NT2/D1 (cell line): ENCODE measurements at regions not wholly inside any gene's neighbourhood (a gene's known extent, or its start where the extent isn't known, plus 50 kb on each side); places are given as distances from the start of the nearest gene placed in this dataset.
"Not testable (repeated sequence)": the region's sequence is repeated elsewhere in the genome, so short reads cannot be mapped to it uniquely, and the experiment has no call there.

ENCODE experiments used
- DNase-seq: peaks from one replicate; pipeline ENCODE4 v3.0.0-alpha.2; 2011; ENCODE audit warnings: low read depth, low spot score
- H3K27me3 ChIP-seq: 2 replicates; pipeline ENCODE4 v1.6.0; 2011; ENCODE audit warnings: mild to moderate bottlenecking; ENCODE audit not compliant: insufficient read length, insufficient read depth
- H3K36me3 ChIP-seq: 2 replicates; pipeline ENCODE4 v1.6.1; 2011; ENCODE audit warnings: mild to moderate bottlenecking, low read length, mixed read lengths; ENCODE audit not compliant: insufficient read depth, insufficient read length
- H3K4me1 ChIP-seq: 2 replicates; pipeline ENCODE4 v1.5.1; 2011; ENCODE audit not compliant: insufficient read depth, insufficient read length
- H3K4me3 ChIP-seq: 2 replicates; pipeline ENCODE4 v1.5.1; 2011; ENCODE audit warnings: low read depth; ENCODE audit not compliant: insufficient read length
- H3K9ac ChIP-seq: 2 replicates; pipeline ENCODE4 v1.6.0; 2011; ENCODE audit warnings: low read depth; ENCODE audit not compliant: insufficient read length
- H3K9me3 ChIP-seq: 2 replicates; pipeline ENCODE4 v1.5.1; 2011; ENCODE audit warnings: mild to moderate bottlenecking, low read length; ENCODE audit not compliant: insufficient read depth
- SUZ12 ChIP-seq: IDR thresholded peaks from 2 replicates; pipeline ENCODE4 v1.6.1; 2011; ENCODE audit not compliant: insufficient read length, insufficient read depth; ENCODE audit errors: extremely low read depth
- YY1 ChIP-seq: IDR thresholded peaks from 2 replicates; pipeline ENCODE4 v1.6.1; 2011; ENCODE audit not compliant: insufficient read length, insufficient read depth
- ZNF274 ChIP-seq: IDR thresholded peaks from 2 replicates; pipeline ENCODE4 v1.6.1; 2011; ENCODE audit warnings: mild to moderate bottlenecking, low read depth, low read length

DNA sequence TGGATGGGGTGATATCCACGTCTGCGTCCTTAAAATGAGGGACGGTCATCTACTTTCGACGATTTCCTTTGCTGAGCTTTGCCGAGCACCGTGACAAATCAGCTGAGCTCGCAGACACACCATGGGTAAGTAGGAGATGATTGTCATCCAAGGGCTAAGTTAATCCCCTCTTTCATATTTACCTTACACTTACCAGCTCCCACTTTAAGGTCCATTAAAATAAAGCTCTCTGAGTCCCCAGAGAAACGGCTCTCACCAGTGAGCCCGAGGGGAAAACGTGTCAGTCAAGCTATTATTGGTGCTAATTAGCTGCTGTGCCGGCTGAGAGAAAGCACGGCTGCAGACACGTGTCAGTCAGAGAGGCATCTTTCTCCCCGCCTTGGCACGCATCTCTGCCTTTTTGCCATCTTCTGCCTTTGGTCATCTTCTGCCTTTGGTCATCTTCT is 72.2 kb downstream of the CRLF2 start:
- H3K9me3 ChIP-seq = no peaks in the 10 kb centered on the region
- no peak overlapping the region for H3K9ac ChIP-seq
- no peaks in the 10 kb centered on the region for H3K27me3 ChIP-seq
- no peak for DNase-seq
- no peak overlapping the region for H3K4me3 ChIP-seq
- peaks cover 3% of the 10 kb centered on the region for H3K4me1 ChIP-seq
- TF ChIP-seq ZNF274 (no peak), YY1 (no peak), SUZ12 (no peak)
- no peaks in the 10 kb centered on the region for H3K36me3 ChIP-seq

- TF ChIP-seq SUZ12 = no peak
- no peak for TF ChIP-seq YY1
- TF ChIP-seq ZNF274 = no peak
- Histone ChIP-seq H3K9ac (no peak overlapping the region), H3K4me1 (peaks cover 3% of the 10 kb centered on the region), H3K36me3 (no peaks in the 10 kb centered on the region), H3K9me3 (no peaks in the 10 kb centered on the region), H3K27me3 (no peaks in the 10 kb centered on the region), H3K4me3 (no peak overlapping the region)
- DNase-seq = no peak
These were observed 73.3 kb downstream of the CRLF2 start for GRCh38 chrX:1139185-1139500.

DNA sequence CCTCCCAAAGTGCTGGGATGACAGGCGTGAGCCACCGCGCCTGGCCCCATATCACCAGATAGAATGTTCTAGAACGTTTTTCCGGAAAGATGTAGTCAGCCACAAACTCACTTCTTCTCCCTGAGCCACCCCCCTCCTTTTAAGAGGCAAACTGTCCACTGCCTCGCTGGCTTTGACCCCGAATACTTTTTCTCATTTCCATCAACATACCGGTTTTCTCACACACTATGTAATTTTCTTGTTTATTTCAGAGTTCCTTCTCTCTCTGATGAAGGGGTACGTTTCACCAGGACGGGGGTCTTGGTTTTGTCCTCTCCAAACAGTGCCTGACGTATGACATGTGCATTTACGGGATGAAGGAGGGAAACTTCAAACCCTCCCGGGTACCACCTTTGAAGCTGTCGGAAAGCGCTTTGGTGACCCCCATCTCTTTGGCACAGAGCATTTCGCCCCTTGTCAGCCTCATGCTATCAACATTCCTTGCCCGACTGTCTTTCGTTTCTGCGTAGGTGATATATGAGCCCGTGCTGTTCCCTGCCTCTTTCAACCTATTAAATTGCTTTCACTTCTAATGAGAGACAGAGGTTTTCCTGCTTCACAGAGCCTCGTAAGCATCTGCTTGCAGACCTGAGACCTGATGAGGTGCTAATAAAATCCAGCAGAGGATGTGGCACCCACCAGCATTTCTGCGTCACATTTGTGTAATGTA is 73.8 kb downstream of the CRLF2 start:
- Histone ChIP-seq H3K9ac (no peak overlapping the region), H3K36me3 (no peaks in the 10 kb centered on the region), H3K4me3 (no peak overlapping the region), H3K9me3 (no peaks in the 10 kb centered on the region), H3K4me1 (peaks cover 3% of the 10 kb centered on the region), H3K27me3 (no peaks in the 10 kb centered on the region)
- TF ChIP-seq SUZ12 (no peak), YY1 (no peak), ZNF274 (no peak)
- DNase-seq = no peak

GRCh38 chrX:1137531-1137930 is 74.9 kb downstream of the CRLF2 start:
- Histone ChIP-seq H3K4me1 (peaks cover 3% of the 10 kb centered on the region), H3K4me3 (no peak overlapping the region), H3K9me3 (no peaks in the 10 kb centered on the region), H3K27me3 (no peaks in the 10 kb centered on the region), H3K36me3 (no peaks in the 10 kb centered on the region), H3K9ac (no peak overlapping the region)
- no peak for DNase-seq
- TF ChIP-seq SUZ12 (no peak), ZNF274 (no peak), YY1 (no peak)

DNA sequence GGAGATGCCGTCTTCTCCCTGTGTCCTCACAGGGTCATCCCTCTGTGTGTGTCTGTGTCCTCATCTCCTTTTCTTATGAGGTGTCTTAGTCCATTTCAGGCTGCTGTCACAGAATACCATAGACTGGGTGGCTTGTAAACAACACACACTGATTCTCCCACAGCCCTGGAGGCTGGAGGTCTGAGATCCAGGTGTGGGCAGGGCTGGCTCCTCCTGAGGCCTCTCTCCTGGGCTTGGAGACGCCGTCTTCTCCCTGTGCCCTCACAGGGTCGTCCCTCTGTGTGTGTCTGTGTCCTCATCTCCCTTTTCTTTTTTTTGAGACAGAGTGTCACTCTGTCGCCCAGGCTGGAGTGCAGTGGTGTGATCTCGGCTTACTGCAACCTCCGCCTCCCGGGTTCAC is 75.9 kb downstream of the CRLF2 start:
- not testable (repeated sequence) for DNase-seq, H3K4me1 ChIP-seq, H3K36me3 ChIP-seq, H3K4me3 ChIP-seq, H3K9me3 ChIP-seq, H3K9ac ChIP-seq, H3K27me3 ChIP-seq

DNA sequence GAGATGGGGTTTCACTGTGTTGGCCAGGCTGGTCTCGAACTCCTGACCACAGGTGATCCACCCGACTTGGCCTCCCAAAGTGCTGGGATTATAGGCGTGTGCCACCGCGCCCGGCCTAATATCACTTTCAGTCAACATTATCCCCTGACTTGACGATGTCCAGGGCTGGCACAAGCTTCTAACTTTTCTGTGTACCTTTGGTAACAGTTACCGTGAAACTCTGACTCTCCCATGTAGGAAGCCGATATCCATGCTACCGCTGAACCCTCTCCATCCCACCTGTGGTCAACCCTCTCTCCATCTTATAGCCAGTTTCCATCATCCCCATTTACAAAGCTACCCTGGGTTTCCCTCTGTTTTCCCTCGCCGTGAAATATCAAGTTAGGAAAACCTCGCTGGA is 77.5 kb downstream of the CRLF2 start:
- H3K4me1 ChIP-seq = peaks cover 1% of the 10 kb centered on the region
- TF ChIP-seq YY1 (no peak), SUZ12 (no peak), ZNF274 (no peak)
- no peaks in the 10 kb centered on the region for H3K9me3 ChIP-seq
- H3K4me3 ChIP-seq = no peak overlapping the region
- no peak for DNase-seq
- H3K27me3 ChIP-seq = no peaks in the 10 kb centered on the region
- no peaks in the 10 kb centered on the region for H3K36me3 ChIP-seq
- H3K9ac ChIP-seq = no peak overlapping the region

- Histone ChIP-seq H3K4me3 (no peak overlapping the region), H3K9ac (no peak overlapping the region), H3K4me1 (no peaks in the 10 kb centered on the region), H3K36me3 (no peaks in the 10 kb centered on the region), H3K27me3 (peaks cover 3% of the 10 kb centered on the region), H3K9me3 (no peaks in the 10 kb centered on the region)
- no peak for DNase-seq
- TF ChIP-seq YY1 (no peak), SUZ12 (no peak), ZNF274 (no peak)
These were observed 78.3 kb downstream of the CRLF2 start for GRCh38 chrX:1134156-1134555.

DNA sequence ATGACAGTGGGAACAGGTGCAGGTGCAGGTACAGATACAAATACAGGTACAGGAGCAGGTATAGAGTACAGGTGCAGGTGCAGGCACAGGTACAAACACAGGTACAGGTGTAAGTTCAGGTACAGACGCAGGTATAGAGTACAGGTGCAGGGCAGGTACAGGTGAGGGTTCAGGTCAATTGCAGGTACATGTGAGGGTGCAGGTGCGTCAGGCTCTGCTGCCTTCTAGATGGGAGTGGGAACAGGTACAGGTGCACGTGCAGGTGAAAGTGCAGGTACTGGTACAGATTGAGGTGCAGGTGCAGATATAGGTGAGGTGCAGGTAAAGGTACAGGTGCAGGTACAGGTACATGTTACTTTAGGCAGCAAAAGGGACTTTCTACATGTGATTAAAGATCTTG is 85.7 kb downstream of the CRLF2 start:
- H3K27me3 ChIP-seq = peaks cover 14% of the 10 kb centered on the region
- no peaks in the 10 kb centered on the region for H3K36me3 ChIP-seq
- H3K4me3 ChIP-seq = no peak overlapping the region
- H3K9ac ChIP-seq = no peak overlapping the region
- no peak for TF ChIP-seq SUZ12
- no peak for TF ChIP-seq ZNF274
- TF ChIP-seq YY1 = no peak
- no peak for DNase-seq
- H3K9me3 ChIP-seq = no peaks in the 10 kb centered on the region
- no peaks in the 10 kb centered on the region for H3K4me1 ChIP-seq
